ENCODE measurements at regions not wholly inside any gene's neighbourhood (a gene's known extent, or its start where the extent isn't known, plus 50 kb on each side); places are given as distances from the start of the nearest gene placed in this dataset.

GRCh38 chr7:47677664-47678063 is 95.8 kb upstream of the TNS3 start:
- Histone ChIP-seq H3K79me2 (ENCODE audit: insufficient read depth, low read length) (no peaks in the 10 kb centered on the region), H3K4me1 (ENCODE audit: insufficient read depth, low read length) (peaks cover 1% of the 10 kb centered on the region), H3K27me3 (ENCODE audit: insufficient read depth, low read length) (no peaks in the 10 kb centered on the region), H3K9me3 (ENCODE audit: low read depth, low read length) (no peaks in the 10 kb centered on the region), H3K36me3 (ENCODE audit: insufficient read depth, low read length) (no peaks in the 10 kb centered on the region), H3K4me3 (ENCODE audit: insufficient read depth, low read length) (no peak overlapping the region), H3K27ac (ENCODE audit: low read depth, low read length) (no peak overlapping the region), H4K20me1 (ENCODE audit: insufficient read depth, low read length) (no peaks in the 10 kb centered on the region), H3K4me2 (ENCODE audit: insufficient read depth, low read length) (no peak overlapping the region), H2AFZ (ENCODE audit: low read length) (no peak overlapping the region)
- no peak for TF ChIP-seq CTCF (IDR thresholded peaks at IDR 0.05; ENCODE audit: extremely low read depth, low read depth, low read length)
- DNase-seq (ENCODE audit: insufficient read length, low spot score, missing footprints): no peak

- Histone ChIP-seq H3K27me3 (ENCODE audit: insufficient read depth, low read length) (no peaks in the 10 kb centered on the region), H3K9me3 (ENCODE audit: low read depth, low read length) (no peaks in the 10 kb centered on the region), H3K4me1 (ENCODE audit: insufficient read depth, low read length) (peaks cover 6% of the 10 kb centered on the region), H3K4me2 (ENCODE audit: insufficient read depth, low read length) (no peak overlapping the region), H4K20me1 (ENCODE audit: insufficient read depth, low read length) (no peaks in the 10 kb centered on the region), H3K27ac (ENCODE audit: low read depth, low read length) (no peak overlapping the region), H3K36me3 (ENCODE audit: insufficient read depth, low read length) (no peaks in the 10 kb centered on the region), H2AFZ (ENCODE audit: low read length) (no peak overlapping the region), H3K4me3 (ENCODE audit: insufficient read depth, low read length) (no peak overlapping the region), H3K79me2 (ENCODE audit: insufficient read depth, low read length) (no peaks in the 10 kb centered on the region)
- TF ChIP-seq CTCF (IDR thresholded peaks at IDR 0.05; ENCODE audit: extremely low read depth, low read depth, low read length): no peak
- DNase-seq (ENCODE audit: insufficient read length, low spot score, missing footprints): no peak
Observed at GRCh38 chr7:47677093-47677492, 95.2 kb upstream of the TNS3 start.

GRCh38 chr7:47672977-47673381 is 91.1 kb upstream of the TNS3 start:
- H3K9me3 ChIP-seq (ENCODE audit: low read depth, low read length): no peaks in the 10 kb centered on the region
- no peaks in the 10 kb centered on the region for H4K20me1 ChIP-seq (ENCODE audit: insufficient read depth, low read length)
- H3K4me2 ChIP-seq (ENCODE audit: insufficient read depth, low read length): no peak overlapping the region
- no peak overlapping the region for H2AFZ ChIP-seq (ENCODE audit: low read length)
- H3K4me1 ChIP-seq (ENCODE audit: insufficient read depth, low read length): peaks cover 20% of the 10 kb centered on the region
- TF ChIP-seq CTCF (IDR thresholded peaks at IDR 0.05; ENCODE audit: extremely low read depth, low read depth, low read length): no peak
- DNase-seq (ENCODE audit: insufficient read length, low spot score, missing footprints): no peak
- no peaks in the 10 kb centered on the region for H3K79me2 ChIP-seq (ENCODE audit: insufficient read depth, low read length)
- no peak overlapping the region for H3K4me3 ChIP-seq (ENCODE audit: insufficient read depth, low read length)
- no peak overlapping the region for H3K27ac ChIP-seq (ENCODE audit: low read depth, low read length)
- H3K27me3 ChIP-seq (ENCODE audit: insufficient read depth, low read length): no peaks in the 10 kb centered on the region
- H3K36me3 ChIP-seq (ENCODE audit: insufficient read depth, low read length): no peaks in the 10 kb centered on the region

GRCh38 chr7:47672271-47672791 is 90.4 kb upstream of the TNS3 start:
- no peak for TF ChIP-seq CTCF (IDR thresholded peaks at IDR 0.05; ENCODE audit: extremely low read depth, low read depth, low read length)
- no peaks in the 10 kb centered on the region for H3K79me2 ChIP-seq (ENCODE audit: insufficient read depth, low read length)

More at GRCh38 chr7:47672271-47672791, 90.4 kb upstream of the TNS3 start:
- no peak for DNase-seq (ENCODE audit: insufficient read length, low spot score, missing footprints)
- H4K20me1 ChIP-seq (ENCODE audit: insufficient read depth, low read length): no peaks in the 10 kb centered on the region
- H3K36me3 ChIP-seq (ENCODE audit: insufficient read depth, low read length): no peaks in the 10 kb centered on the region
- H3K4me2 ChIP-seq (ENCODE audit: insufficient read depth, low read length): no peak overlapping the region
- no peak overlapping the region for H2AFZ ChIP-seq (ENCODE audit: low read length)
- peaks cover 21% of the 10 kb centered on the region for H3K4me1 ChIP-seq (ENCODE audit: insufficient read depth, low read length)
- no peak overlapping the region for H3K27ac ChIP-seq (ENCODE audit: low read depth, low read length)
- no peak overlapping the region for H3K4me3 ChIP-seq (ENCODE audit: insufficient read depth, low read length)
- no peaks in the 10 kb centered on the region for H3K9me3 ChIP-seq (ENCODE audit: low read depth, low read length)
- H3K27me3 ChIP-seq (ENCODE audit: insufficient read depth, low read length): no peaks in the 10 kb centered on the region

Data from osteoblast (primary cell).